Lower lobe of right lung (tissue), 2 donors: ENCODE measurements at regions not wholly inside any gene's neighbourhood (a gene's known extent, or its start where the extent isn't known, plus 50 kb on each side); places are given as distances from the start of the nearest gene placed in this dataset.

ENCODE experiments used
- ATAC-seq, 2 donors: fragments of 200-7000 bp; cut with Tn5 transposase; one replicate each; pipeline ENCODE4 v1.9.1; 2020 to 2022; ENCODE audit warnings: mild to moderate bottlenecking in 2 of 2, moderate library complexity in 2 of 2
- DNase-seq: peaks from one replicate; pipeline ENCODE4 v3.0.0-alpha.2; 2020
- H3K27ac ChIP-seq: fragments of 200-600 bp; one replicate; pipeline ENCODE4 v1.8.0; 2022
- H3K27me3 ChIP-seq: fragments of 200-600 bp; one replicate; pipeline ENCODE4 v1.8.0; 2022; ENCODE audit warnings: low read depth
- H3K36me3 ChIP-seq: fragments of 200-600 bp; one replicate; pipeline ENCODE4 v1.8.0; 2022; ENCODE audit warnings: mild to moderate bottlenecking
- H3K4me1 ChIP-seq: fragments of 200-600 bp; one replicate; pipeline ENCODE4 v1.8.0; 2022
- H3K4me3 ChIP-seq: fragments of 200-600 bp; one replicate; pipeline ENCODE4 v1.8.0; 2022; ENCODE audit warnings: mild to moderate bottlenecking
- H3K9me3 ChIP-seq: fragments of 200-600 bp; one replicate; pipeline ENCODE4 v1.8.0; 2022
- CTCF ChIP-seq: fragments of 200-600 bp; IDR thresholded peaks from one replicate; pipeline ENCODE4 v1.8.0; 2022; ENCODE audit warnings: antibody characterized with exemption, mild to moderate bottlenecking
- intact Hi-C: fragments of 100-400 bp; cut with DNase I; formaldehyde crosslinking; loops from one replicate; pipeline ENCODE4 v1.11.0; 2022
- donor health status: DM: no; HTN: yes; CAD: no; lungs with severe emphysema.

GRCh38 chr2:217641960-217642359, 360.8 kb downstream of the TNS1 start:
- Histone ChIP-seq H3K4me1 (peaks cover 4% of the 10 kb centered on the region), H3K4me3 (no peak overlapping the region), H3K27ac (no peak overlapping the region), H3K36me3 (no peaks in the 10 kb centered on the region), H3K9me3 (no peaks in the 10 kb centered on the region), H3K27me3 (no peaks in the 10 kb centered on the region)
- ATAC-seq (peak; percentile 29 to 42), DNase-seq (no peak)
- no peak for TF ChIP-seq CTCF
- intact Hi-C loops: no loop called here

- ATAC-seq (no peak), DNase-seq (no peak)
- no peak overlapping the region for H3K27ac ChIP-seq
- no peaks in the 10 kb centered on the region for H3K9me3 ChIP-seq
- H3K4me1 ChIP-seq: peaks cover 4% of the 10 kb centered on the region
- H3K36me3 ChIP-seq: no peaks in the 10 kb centered on the region
- intact Hi-C loops: no loop called here
- no peak overlapping the region for H3K4me3 ChIP-seq
- TF ChIP-seq CTCF: no peak
- no peaks in the 10 kb centered on the region for H3K27me3 ChIP-seq
These were observed 363.3 kb downstream of the TNS1 start for GRCh38 chr2:217639481-217639880.

- H3K36me3 ChIP-seq: no peaks in the 10 kb centered on the region
- ATAC-seq: no peak
These were observed 364.3 kb downstream of the TNS1 start for GRCh38 chr2:217638533-217638932.

GRCh38 chr2:217638031-217638430, 364.8 kb downstream of the TNS1 start:
- TF ChIP-seq CTCF: no peak
- no peaks in the 10 kb centered on the region for H3K27me3 ChIP-seq
- ATAC-seq (no peak), DNase-seq (no peak)
- no peaks in the 10 kb centered on the region for H3K9me3 ChIP-seq
- H3K4me1 ChIP-seq: no peaks in the 10 kb centered on the region
- H3K36me3 ChIP-seq: no peaks in the 10 kb centered on the region
- H3K4me3 ChIP-seq: no peak overlapping the region
- H3K27ac ChIP-seq: no peak overlapping the region
- intact Hi-C loops: no loop called here

More at GRCh38 chr2:217638533-217638932, 364.3 kb downstream of the TNS1 start:
- Histone ChIP-seq H3K4me3 (no peak overlapping the region), H3K27ac (no peak overlapping the region), H3K9me3 (no peaks in the 10 kb centered on the region), H3K4me1 (no peaks in the 10 kb centered on the region), H3K27me3 (no peaks in the 10 kb centered on the region)
- no peak for DNase-seq
- no peak for TF ChIP-seq CTCF
- intact Hi-C loops: no loop called here

- no peak for TF ChIP-seq CTCF
- H3K4me3 ChIP-seq: no peak overlapping the region
- no peak overlapping the region for H3K27ac ChIP-seq
- ATAC-seq (no peak), DNase-seq (no peak)
- no peaks in the 10 kb centered on the region for H3K4me1 ChIP-seq
- no peaks in the 10 kb centered on the region for H3K36me3 ChIP-seq
- no peaks in the 10 kb centered on the region for H3K9me3 ChIP-seq
- intact Hi-C loops: no loop called here
- H3K27me3 ChIP-seq: no peaks in the 10 kb centered on the region
These were observed 365.7 kb downstream of the TNS1 start for GRCh38 chr2:217636991-217637561.

GRCh38 chr2:217636578-217636977, 366.2 kb downstream of the TNS1 start:
- no peak for DNase-seq
- intact Hi-C loops: no loop called here
- ATAC-seq: no peak
- Histone ChIP-seq H3K36me3 (no peaks in the 10 kb centered on the region), H3K9me3 (no peaks in the 10 kb centered on the region), H3K27me3 (no peaks in the 10 kb centered on the region), H3K4me3 (no peak overlapping the region), H3K4me1 (no peaks in the 10 kb centered on the region), H3K27ac (no peak overlapping the region)
- TF ChIP-seq CTCF: no peak
